ENCODE measurements at regions not wholly inside any gene's neighbourhood (a gene's known extent, or its start where the extent isn't known, plus 50 kb on each side); places are given as distances from the start of the nearest gene placed in this dataset.

DNA sequence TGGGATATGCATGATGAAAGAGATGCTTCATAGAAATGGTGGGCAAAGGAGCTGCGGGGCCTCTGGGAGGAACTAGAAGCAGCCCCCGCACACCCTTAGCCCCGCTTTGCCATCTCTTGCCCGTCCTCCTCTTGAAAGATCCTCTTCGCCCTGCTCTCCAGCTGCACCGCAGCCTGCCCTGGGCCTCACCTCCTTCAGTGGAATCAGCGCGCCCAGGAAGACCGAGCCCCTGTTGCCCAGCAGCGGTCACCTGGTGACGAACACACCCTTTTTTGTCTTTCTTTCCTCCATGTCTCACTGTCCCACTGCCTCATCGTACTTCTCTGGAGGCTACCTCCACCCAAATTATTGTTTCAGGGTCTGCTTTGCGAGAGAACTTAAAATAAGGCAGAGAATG lies 807.6 kb downstream of the UQCRFS1 start:
- no peak for FAIRE-seq

GRCh38 chr19:28404472-28404871 lies 808.5 kb downstream of the UQCRFS1 start:
- FAIRE-seq, result no peak
- DNase-seq (ENCODE audit: insufficient read length, low spot score), result no peak

More for the DNA sequence above, 807.6 kb downstream of the UQCRFS1 start:
- DNase-seq (ENCODE audit: insufficient read length, low spot score), result no peak

DNA sequence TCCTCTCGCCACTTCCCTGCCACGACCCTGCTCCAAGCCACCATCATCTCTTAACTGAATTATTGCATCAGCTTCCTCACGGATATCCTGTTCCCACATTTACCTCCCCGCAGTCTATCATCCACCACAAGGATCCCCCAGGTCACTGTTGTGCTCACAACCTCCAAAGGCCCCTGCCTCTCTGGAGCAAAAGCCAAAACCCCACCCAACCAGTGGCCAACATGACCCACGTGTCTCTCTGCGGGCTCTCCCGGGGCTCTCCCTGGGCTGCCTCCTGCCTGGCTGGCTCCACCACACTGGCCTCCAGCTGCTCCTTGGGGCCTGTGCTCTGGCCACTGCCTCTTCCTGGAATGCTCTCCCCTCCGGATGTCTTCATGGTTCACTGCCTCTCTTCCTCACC lies 809.3 kb downstream of the UQCRFS1 start:
- no peak for DNase-seq (ENCODE audit: insufficient read length, low spot score)
- no peak for FAIRE-seq

DNA sequence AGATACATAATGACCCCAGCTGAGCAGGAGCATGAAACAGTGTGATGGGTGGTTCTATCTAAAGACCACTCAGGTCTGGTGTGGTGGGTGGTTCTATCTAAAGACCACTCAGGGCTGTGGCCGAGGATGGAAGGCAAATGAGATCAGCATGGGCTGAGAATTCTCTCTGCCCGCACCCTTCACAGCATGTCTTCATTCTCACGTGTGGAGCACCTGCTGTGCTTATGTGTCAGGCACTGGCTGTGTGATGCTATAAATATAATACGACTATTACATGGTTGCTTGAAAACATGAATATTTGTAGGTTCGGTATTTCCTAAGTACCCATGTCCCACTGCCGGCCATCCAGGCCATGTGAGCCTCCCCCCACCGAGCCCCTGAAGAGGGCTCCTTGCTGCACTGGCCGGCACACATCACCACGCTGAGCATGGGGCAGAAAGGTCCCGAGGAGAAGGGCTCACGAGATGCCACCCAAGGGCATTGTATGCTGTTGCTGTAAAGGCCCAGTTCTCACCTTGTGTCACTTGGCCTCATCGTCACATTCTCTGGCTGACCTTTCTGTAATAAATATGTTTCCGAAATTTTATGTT lies 810.2 kb downstream of the UQCRFS1 start:
- DNase-seq (ENCODE audit: insufficient read length, low spot score), result no peak

GRCh38 chr19:28401739-28402424 lies 811.1 kb downstream of the UQCRFS1 start:
- DNase-seq (ENCODE audit: insufficient read length, low spot score) (no peak), FAIRE-seq (no peak)

More for the DNA sequence above, 810.2 kb downstream of the UQCRFS1 start:
- no peak for FAIRE-seq

DNA sequence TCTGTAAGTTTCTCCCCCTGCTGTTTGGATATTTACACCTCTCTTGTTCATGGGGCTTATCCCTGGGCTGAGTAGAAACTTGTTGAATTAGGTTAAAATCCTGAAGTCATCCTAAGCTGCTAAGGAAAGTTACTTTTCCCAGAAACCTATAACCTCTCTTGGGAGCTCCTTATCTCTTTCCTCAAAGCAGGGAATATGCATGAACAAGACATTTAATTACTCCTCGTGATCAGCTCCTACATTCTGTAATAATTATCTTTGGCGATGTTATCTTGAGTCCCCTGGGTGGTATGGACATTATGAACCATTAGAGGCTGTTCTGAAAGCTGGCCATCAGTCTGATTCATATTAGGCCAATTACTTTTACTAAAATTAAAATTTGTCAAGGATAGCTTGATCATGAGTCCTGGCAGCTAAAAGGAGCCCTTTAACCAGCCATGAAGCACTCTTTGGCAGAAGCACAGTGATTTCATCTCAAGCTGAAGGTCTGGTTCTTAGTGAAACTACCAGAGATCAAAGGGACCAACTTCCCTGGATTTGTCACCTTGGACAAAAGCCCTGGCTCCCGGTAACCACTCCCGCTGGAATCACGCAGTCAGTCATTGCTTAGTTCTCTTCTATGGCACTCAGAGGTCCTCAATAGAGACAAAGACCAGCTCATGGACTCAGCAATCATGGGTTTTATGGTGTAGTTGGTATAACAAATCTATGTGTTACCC lies 811.8 kb downstream of the UQCRFS1 start:
- no peak for FAIRE-seq

GRCh38 chr19:28399187-28399586 lies 813.8 kb downstream of the UQCRFS1 start:
- FAIRE-seq (no peak), DNase-seq (ENCODE audit: insufficient read length, low spot score) (no peak)

More for the DNA sequence above, 811.8 kb downstream of the UQCRFS1 start:
- no peak for DNase-seq (ENCODE audit: insufficient read length, low spot score)

GRCh38 chr19:28397800-28398199 lies 815.2 kb downstream of the UQCRFS1 start:
- no peak for FAIRE-seq

DNA sequence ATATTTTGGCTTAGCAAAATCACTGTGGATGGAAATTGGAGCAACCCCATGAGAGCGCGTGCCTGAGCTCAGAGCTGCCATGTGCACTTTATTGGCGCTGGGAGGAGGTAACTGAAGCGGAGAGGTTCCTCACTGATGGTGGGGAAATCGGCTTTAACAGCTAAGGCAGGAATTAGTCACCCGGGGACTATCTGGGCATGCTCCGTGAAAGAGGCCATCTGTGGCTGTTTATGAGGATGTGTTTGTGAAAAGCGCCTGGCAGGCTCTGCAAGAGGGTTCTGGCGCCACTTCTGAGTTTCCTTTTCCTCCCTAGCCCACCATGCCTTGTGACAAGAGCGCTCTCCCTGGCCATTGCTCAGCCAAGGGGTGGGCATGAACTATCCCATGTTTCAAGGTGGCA lies 815.6 kb downstream of the UQCRFS1 start:
- no peak for FAIRE-seq
- no peak for DNase-seq (ENCODE audit: insufficient read length, low spot score)

More at GRCh38 chr19:28397800-28398199, 815.2 kb downstream of the UQCRFS1 start:
- DNase-seq (ENCODE audit: insufficient read length, low spot score), result no peak

DNA sequence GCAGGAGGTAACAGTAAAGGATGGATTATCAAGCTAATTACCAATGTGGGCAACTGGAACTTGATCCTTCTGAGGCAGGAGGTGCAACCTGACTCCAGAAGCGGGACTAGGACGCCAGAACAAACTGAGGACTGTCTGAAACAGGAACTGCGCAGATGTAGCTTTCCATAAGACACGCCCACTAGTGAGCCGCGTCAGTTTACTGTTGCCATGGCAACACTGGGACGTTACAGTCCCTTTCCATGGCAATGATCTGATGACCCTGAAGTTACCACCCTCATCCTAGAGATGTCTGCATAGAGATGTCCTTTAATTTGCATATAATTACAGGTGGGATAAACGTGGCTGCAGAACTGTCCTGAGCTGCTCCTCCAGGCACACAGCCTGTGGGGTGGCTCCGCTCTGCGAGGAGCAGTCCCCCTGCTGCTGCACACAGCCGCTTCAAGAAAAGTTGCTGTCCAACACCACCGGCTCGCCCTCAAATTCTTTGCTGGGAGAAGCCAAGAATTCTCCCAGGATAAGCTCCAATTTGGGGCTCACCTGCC lies 816.6 kb downstream of the UQCRFS1 start:
- DNase-seq (ENCODE audit: insufficient read length, low spot score) (no peak), FAIRE-seq (no peak)

- DNase-seq (ENCODE audit: insufficient read length, low spot score) (no peak), FAIRE-seq (no peak)
These were observed 818.2 kb downstream of the UQCRFS1 start for GRCh38 chr19:28394725-28395124.

- FAIRE-seq (no peak), DNase-seq (ENCODE audit: insufficient read length, low spot score) (no peak)
These were observed 819.2 kb downstream of the UQCRFS1 start for GRCh38 chr19:28393574-28394336.

DNA sequence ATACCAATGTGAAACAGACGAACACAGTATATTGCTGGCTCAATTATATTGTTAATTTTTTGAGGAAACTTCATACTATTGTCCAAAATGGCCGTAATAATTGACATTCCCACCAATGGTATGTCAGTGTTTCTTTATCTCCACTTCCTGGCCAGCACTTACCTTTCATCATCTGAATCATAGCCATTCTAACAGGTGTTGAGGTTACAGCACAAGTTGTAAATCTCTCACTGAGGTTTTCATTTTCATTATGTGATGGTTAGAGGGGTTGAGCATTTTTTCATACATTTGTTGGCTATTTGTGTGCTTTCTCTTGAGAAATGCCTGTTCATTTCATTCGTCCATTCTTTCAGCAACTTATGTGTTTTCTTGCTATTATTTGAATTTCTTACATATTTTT lies 824.0 kb downstream of the UQCRFS1 start:
- DNase-seq (ENCODE audit: insufficient read length, low spot score) (no peak), FAIRE-seq (no peak)

DNA sequence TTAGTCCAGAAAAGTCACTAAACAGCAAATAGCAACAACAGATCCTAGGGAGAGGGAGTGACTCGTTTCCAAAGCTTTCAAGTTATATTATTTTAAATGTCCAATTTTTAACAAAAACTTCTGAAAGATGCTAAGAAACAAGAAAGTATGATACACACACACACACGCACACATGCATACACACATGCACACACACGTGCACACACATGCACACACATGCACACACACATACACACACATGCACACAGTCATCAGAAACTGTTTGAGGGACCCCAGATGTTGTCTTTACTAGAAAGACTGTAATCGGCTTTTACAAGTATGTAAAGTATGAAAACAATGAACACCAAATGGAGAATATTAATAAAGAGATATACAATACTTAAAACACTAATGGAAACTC lies 825.4 kb downstream of the UQCRFS1 start:
- FAIRE-seq (no peak), DNase-seq (ENCODE audit: insufficient read length, low spot score) (no peak)

DNA sequence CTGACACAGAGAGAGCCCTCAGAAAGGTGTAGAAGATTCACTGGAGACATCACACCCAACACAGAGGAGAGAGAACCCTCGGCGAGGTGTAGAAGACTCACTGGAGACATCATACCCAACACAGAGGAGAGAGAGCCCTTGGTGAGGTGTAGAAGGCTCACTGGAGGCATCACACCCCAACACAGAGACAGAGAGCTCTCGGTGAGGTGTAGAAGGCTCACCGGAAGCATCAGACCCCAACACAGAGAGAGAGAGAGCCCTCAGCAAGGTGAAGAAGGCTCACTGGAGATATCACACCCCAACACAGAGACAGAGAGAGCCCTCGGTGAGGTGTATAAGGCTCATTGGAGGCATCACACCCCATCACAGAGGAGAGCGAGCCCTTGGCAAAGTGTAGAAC lies 826.5 kb downstream of the UQCRFS1 start:
- DNase-seq (ENCODE audit: insufficient read length, low spot score) (no peak), FAIRE-seq (no peak)

DNA sequence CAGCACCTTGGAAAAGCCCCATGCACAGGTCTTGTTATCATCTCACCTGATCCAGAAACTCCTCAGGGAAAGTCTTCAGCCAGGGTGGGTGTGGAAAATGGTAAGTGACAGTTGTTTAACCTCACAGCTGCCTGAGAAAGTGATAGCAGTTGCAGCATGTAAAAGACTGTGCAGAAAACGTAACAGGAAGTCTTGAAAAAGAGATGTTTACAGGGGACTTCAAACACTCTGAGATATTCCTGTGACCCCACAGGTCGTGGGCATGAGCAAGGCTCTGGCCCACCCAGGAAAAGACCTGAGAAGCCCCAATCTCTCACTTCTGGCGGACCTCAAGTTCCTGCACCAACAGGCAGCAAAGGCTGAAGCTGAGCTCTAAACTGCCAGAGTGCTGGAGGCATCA lies 826.9 kb downstream of the UQCRFS1 start:
- FAIRE-seq (no peak), DNase-seq (ENCODE audit: insufficient read length, low spot score) (no peak)

- FAIRE-seq (no peak), DNase-seq (ENCODE audit: insufficient read length, low spot score) (no peak)
These were observed 835.9 kb downstream of the UQCRFS1 start for GRCh38 chr19:28377077-28377476.

DNA sequence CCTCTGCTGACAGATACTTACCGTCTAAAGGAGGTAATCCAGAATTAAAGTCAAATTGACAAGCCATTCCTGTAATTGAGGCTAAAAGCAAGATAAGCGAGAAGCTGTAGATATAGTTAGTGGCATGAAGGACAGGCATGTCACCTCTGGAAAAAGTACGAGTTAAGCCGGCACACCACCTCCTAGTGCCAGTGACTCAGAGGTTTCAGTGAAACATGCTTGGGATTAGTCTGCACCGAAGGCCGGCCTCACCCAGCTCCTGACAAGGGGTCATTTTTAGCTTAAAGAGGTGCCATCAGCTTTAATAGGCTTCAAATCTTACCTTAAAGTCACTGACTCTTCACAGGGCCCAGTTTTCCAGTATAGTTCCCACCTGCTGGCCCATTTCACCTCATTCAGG lies 838.0 kb downstream of the UQCRFS1 start:
- DNase-seq (ENCODE audit: insufficient read length, low spot score) (no peak), FAIRE-seq (no peak)

DNA sequence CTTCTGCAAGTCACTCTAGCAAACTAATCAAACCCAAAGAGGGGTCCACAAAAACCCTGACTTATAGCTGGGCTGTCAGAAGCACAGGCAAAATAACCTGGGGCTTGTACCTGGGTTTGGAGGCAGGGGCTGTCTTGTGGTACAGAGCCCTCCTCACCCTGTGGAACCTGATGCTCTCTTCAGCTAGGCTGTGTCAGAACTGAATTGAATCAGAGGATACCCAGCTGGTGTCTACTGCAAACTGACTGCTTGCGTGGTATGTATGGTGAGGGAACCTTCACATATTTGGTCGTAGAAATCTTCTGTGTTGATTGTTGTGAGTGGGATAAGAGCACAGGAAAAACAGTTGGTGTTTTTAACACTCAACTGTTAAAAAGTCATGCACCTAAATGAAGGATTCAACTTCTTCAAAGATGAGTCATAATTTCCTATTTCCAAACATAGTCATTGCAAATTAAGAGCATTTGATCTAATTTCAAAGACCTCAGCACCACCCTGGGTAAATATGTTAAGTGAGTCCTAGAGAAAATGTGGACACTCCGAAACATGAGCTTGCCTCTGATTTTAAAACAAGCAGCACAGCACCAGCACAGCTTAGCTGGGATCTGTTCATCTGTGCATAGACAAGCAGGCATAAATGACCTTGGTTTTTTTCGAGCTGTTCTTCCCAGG lies 840.2 kb downstream of the UQCRFS1 start:
- FAIRE-seq (no peak), DNase-seq (ENCODE audit: insufficient read length, low spot score) (no peak)

- FAIRE-seq, result no peak
- DNase-seq (ENCODE audit: insufficient read length, low spot score), result no peak
These were observed 845.8 kb downstream of the UQCRFS1 start for GRCh38 chr19:28367146-28367545.

All from HTR-8/SVneo (cell line).